Rectal smooth muscle tissue (tissue), 1 donor: ENCODE measurements at regions not wholly inside any gene's neighbourhood (a gene's known extent, or its start where the extent isn't known, plus 50 kb on each side); places are given as distances from the start of the nearest gene placed in this dataset.

Source experiments
- H3K27ac ChIP-seq: one replicate; pipeline ENCODE4 v1.7.0; 2013; ENCODE audit warnings: low read depth, low read length, inconsistent platforms
- H3K27me3 ChIP-seq: one replicate; pipeline ENCODE4 v1.7.0; 2013; ENCODE audit warnings: low read length; ENCODE audit not compliant: control insufficient read depth, insufficient read depth
- H3K36me3 ChIP-seq: one replicate; pipeline ENCODE4 v1.7.0; 2013; ENCODE audit warnings: low read length; ENCODE audit not compliant: control insufficient read depth, insufficient read depth
- H3K4me1 ChIP-seq: one replicate; pipeline ENCODE4 v1.7.0; 2013; ENCODE audit warnings: low read length; ENCODE audit not compliant: control insufficient read depth, insufficient read depth
- H3K4me3 ChIP-seq: one replicate; pipeline ENCODE4 v1.7.0; 2013; ENCODE audit warnings: low read length
- H3K9ac ChIP-seq: one replicate; pipeline ENCODE4 v1.7.0; 2013; ENCODE audit warnings: low read length

DNA sequence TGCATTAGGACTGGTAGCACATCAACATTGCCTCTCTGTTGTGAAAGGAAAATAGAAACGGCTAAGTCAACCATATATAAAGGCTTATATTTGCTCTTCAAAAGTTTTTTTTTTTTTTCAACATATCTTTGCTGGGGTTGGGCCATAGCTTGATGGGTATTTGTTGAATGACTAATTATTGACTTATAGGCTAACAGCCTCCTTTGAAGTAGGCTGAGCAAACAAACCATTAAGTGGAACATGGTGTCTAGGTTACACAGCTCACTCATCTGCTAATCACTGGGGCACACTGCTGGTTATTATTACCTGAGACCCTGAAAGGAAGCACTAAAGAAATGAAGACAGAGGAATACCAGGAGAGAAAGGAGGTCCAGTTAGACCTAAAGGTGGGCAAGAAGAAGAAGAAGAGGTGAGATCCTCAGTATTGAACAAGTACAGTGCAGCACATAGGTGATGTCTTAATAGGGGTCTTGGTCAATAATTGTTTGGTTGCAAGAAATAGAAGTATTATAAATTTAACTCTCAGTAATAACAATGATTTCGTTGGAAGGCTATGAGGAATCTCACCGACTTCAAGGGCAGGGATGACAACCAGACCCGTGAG, 139.4 kb downstream of the RPLP1 start:
- H3K4me3 ChIP-seq = no peak overlapping the region
- H3K4me1 ChIP-seq = peaks cover 9% of the 10 kb centered on the region
- H3K27ac ChIP-seq = no peak overlapping the region
- no peak overlapping the region for H3K9ac ChIP-seq
- no peaks in the 10 kb centered on the region for H3K36me3 ChIP-seq
- H3K27me3 ChIP-seq = no peaks in the 10 kb centered on the region

DNA sequence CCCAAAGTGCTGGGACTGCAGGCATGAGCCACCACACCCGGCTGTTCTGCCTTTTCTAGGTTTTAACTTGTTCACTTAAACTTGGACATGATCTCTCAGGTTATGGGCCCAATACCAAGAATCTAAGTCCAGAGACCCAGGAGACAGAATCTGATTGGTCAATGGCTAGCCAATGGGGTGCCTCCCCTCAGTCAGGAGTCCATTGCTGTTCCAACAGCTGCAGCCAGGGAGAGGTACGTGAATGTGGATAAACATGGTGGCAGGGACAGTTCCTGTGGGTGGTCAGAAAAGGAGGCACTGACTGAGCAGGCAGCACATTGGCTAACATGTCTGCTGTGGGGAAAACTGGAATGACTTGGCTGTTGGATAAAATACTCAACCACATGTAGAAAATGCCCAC, 140.3 kb downstream of the RPLP1 start:
- Histone ChIP-seq H3K4me1 (peaks cover 9% of the 10 kb centered on the region), H3K9ac (no peak overlapping the region), H3K27ac (no peak overlapping the region), H3K4me3 (no peak overlapping the region), H3K27me3 (peaks cover 3% of the 10 kb centered on the region), H3K36me3 (no peaks in the 10 kb centered on the region)

DNA sequence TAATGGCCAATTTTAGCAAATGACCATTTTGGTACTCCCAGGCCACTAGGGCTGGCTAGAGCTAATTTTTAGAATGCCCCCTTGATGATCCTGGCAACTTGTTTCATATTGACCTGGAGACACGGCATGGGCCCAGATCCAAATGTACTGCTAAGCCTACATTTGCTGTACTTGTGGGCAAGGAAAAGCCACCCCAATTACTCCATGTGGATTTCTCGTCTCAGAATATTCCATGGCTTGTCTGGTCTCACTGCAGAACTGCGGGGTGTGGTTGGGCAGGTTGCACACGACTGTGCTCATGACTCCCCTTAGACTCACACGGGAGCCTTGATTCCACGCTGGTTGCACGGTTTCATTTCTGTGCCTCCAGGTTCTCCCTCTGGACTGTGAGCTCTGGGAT, 140.9 kb downstream of the RPLP1 start:
- Histone ChIP-seq H3K4me3 (no peak overlapping the region), H3K27me3 (peaks cover 3% of the 10 kb centered on the region), H3K36me3 (no peaks in the 10 kb centered on the region), H3K27ac (no peak overlapping the region), H3K4me1 (peaks cover 9% of the 10 kb centered on the region), H3K9ac (peak overlapping the region; percentile 3)

DNA sequence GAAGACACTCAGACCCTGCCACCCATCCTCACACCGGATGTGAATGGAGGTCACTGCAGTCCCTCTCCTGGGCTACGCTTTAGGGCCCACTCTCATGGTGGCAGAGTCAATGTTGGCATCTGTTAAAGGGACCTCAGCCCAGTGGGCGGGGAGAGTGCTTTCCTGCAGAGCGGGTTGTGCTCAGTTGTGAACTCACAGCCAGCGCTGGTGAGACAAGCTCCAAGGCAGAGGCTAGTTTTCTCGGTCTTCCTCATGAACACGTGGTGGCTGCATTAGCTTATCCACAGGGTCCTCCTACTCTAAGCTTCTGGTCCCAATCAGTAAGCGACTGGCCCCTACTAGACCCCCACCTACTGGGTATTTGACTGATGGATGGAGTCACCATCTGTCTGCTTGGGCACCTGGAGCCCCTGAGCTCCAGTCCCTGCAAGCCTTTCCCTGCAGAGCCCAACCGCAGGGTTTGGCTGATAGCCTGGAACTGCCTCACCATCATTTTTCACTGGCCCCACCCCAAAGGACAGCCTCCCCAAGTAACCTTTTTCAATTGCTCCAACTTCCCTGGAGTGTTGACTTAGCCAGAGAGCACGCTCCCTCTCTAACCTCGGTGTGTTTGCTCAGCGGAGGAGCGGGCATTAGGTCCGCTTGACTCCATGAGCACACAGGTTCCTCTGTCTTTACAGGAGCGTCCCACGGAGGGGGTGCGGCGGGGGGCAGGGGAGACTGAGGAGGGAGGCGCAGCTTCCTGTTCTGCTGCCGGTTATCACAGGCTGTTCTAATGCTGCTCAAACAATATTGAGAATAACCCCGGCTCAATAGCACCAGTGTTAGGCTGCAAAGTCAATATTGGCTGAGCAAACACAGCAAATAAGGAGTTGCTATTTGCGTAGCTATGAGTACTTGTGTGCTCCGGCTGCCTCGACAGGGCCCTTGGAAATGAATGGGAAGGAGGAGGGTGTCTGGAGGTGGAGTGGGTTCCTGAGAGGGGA, 141.7 kb downstream of the RPLP1 start:
- no peaks in the 10 kb centered on the region for H3K36me3 ChIP-seq
- peak overlapping the region; percentile 3 for H3K9ac ChIP-seq
- peaks cover 6% of the 10 kb centered on the region for H3K27me3 ChIP-seq
- peak overlapping the region; percentile 31 for H3K4me3 ChIP-seq
- no peak overlapping the region for H3K27ac ChIP-seq
- peaks cover 9% of the 10 kb centered on the region for H3K4me1 ChIP-seq

DNA sequence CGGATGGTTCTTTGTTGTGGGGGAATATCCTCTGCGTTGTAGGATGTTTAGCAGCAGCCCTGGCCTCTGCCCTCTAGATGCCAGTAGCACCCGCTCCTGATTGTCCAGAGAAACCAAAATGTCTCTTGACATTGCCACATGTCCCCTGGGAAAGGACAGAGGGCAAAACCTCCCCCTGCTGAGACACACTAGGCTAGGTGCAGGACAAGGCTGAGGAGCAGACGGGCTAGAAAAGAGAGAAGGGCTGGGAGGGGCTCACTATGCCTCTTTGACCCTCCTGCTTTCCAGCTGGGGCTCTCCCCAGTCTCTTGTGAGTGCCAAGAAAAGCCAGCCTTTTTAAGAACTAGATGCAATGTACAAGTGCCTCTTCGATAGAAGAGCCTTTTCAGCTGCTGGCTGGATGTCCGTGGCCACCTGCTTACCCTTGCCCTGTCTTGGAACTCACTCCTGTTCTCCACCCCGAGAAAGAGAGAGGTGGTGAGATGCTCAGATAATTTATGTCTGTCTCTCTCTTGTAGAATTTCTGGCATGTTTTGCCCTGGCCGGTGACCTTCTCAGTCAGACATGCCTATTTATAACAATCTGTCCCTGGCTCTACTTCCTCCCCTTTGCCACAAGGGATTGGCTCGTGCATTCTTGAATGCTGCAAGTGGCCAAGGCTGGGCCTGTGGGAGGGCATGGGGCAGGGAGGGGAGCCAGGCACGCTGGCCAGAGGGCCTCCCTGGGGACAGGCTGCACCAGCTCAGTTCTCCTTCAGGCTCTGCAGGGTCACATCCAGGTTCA, 142.6 kb downstream of the RPLP1 start:
- Histone ChIP-seq H3K4me1 (peaks cover 9% of the 10 kb centered on the region), H3K36me3 (no peaks in the 10 kb centered on the region), H3K27me3 (peaks cover 6% of the 10 kb centered on the region), H3K27ac (no peak overlapping the region), H3K9ac (no peak overlapping the region), H3K4me3 (no peak overlapping the region)

DNA sequence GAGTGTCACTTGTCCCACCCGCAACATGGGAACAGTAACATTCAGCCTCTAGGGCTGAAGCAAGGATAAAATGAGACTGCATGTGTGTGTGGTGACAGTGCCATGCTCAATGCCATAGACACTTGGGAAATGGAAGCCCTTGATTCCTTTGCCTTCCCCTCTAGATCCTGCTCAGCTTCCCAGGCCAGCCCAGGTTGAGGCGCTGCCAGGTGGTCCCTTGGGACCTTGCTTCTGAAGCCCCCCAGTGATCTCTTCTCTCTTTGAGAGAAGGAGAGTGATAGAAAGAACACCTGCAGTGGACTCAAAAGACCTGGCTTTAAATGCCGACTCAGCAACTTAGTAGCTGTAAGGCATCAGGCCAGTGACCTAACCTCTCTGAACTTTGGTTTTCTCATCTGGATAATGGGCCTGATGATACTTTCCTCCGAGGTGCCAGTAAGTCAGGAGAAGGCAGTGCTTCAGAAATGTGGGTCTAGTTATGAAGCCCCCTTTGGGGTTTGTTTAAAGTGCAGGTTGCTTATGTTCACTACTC, 144.5 kb downstream of the RPLP1 start:
- Histone ChIP-seq H3K27me3 (peaks cover 6% of the 10 kb centered on the region), H3K27ac (no peak overlapping the region), H3K9ac (no peak overlapping the region), H3K4me1 (peaks cover 9% of the 10 kb centered on the region), H3K4me3 (no peak overlapping the region), H3K36me3 (no peaks in the 10 kb centered on the region)

DNA sequence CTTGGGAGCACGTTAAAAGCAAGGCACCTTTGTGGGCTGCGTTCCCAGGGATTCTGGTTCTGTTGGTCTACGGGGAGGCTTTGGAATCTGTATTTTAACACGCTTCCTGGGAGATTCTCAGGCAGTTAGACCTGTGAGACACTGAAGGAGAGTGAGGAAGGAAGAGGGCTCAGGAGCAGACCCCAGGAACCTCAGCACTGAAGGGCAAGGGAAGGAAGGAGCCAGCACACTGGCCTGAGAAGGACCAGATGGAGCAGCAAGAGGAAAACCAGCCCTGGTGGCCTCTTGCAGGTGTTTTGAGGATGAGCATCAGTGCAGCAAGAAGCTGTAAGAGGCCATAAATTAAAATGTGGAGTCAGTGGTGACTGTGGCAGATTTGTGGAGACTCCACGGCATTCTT, 146.7 kb downstream of the RPLP1 start:
- H3K4me1 ChIP-seq = peaks cover 4% of the 10 kb centered on the region
- H3K9ac ChIP-seq = no peak overlapping the region
- H3K27me3 ChIP-seq = peaks cover 6% of the 10 kb centered on the region
- H3K4me3 ChIP-seq = no peak overlapping the region
- H3K27ac ChIP-seq = no peak overlapping the region
- H3K36me3 ChIP-seq = no peaks in the 10 kb centered on the region

DNA sequence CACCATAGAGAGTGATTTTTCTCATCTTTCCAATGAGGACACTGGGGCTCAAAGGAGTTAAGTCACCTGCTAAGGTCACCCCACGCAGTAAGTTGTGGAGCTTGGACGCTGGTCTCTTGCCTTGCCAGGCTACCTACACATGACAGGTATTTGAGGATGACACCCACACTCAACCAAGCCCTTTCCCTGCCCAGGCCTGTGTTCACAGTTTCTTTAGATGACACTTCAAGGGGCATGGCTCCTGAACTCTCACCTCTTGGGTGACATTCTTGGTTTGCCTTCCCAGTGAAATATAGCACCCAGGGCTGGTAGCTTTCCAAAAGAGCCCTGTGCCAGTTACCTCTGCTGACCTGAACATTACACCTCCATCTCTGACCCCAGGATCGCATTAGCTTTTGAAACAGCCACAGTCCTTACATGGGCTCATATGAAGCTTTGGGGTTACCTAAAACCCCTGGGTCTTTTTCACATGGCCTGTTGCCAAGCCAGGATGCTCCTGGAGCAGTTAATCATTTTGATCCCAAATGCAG, 148.0 kb downstream of the RPLP1 start:
- Histone ChIP-seq H3K9ac (no peak overlapping the region), H3K36me3 (no peaks in the 10 kb centered on the region), H3K4me1 (no peaks in the 10 kb centered on the region), H3K4me3 (no peak overlapping the region), H3K27ac (no peak overlapping the region), H3K27me3 (peaks cover 6% of the 10 kb centered on the region)

DNA sequence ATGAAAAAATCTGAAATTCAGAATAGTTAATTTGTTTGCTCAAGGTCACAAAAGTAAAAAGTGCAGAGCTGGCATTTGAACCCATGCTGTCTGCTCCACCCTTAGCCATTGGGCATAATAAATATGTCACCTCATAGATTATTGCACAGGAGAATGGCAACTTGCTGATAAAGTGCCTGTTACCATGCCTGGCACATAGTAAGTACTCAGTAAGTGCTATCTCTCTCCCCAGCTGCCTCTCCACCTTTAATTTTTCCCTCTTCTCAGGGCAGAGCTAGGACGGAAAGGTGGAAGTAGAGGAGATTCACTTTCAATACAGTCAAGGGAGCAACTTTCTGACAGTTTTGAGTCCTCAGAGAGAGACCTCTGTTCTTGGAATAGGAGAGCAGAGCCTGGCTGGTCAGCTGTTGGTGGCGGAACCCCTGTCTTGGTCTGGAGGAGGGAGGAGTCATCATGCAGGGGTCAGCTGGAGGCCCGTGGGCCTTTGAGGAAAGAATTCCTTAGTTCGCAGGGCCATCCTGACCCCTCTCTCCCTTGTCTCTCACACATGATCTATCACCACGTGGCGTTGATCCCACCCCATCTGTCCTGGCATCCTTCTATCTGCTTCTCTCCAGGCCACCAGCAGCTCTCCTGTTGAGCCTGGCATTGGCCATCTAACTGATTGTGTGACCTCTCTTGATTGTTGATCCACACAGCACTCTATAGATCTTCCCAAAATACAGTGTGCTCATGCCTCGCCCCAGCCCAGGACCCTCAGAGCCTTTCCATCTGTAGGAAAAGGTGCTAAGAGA, 149.3 kb downstream of the RPLP1 start:
- H3K27me3 ChIP-seq = peaks cover 6% of the 10 kb centered on the region
- no peaks in the 10 kb centered on the region for H3K36me3 ChIP-seq
- no peaks in the 10 kb centered on the region for H3K4me1 ChIP-seq
- no peak overlapping the region for H3K27ac ChIP-seq
- H3K4me3 ChIP-seq = no peak overlapping the region
- no peak overlapping the region for H3K9ac ChIP-seq

DNA sequence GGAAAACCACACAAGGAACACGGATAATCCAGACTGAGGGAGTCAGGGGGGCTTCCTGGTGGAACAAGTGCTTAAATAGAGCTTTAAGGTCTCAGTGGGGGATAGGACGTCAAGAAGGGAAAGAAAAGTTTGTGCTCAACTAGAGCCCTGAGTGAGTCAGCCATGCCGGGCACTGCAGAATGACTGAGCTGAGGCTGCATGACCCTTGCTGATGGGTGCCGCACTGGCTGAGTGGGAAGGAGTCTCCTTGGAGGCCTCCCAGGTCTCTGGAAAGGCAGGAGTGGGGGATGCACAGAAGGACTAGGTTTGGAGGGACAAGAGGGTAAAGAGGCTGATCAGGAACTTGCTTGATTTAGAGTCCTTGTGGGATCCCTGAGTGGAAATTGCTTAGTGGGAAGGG, 150.3 kb downstream of the RPLP1 start:
- Histone ChIP-seq H3K27ac (no peak overlapping the region), H3K9ac (no peak overlapping the region), H3K4me3 (no peak overlapping the region), H3K27me3 (peaks cover 3% of the 10 kb centered on the region), H3K36me3 (no peaks in the 10 kb centered on the region), H3K4me1 (no peaks in the 10 kb centered on the region)

DNA sequence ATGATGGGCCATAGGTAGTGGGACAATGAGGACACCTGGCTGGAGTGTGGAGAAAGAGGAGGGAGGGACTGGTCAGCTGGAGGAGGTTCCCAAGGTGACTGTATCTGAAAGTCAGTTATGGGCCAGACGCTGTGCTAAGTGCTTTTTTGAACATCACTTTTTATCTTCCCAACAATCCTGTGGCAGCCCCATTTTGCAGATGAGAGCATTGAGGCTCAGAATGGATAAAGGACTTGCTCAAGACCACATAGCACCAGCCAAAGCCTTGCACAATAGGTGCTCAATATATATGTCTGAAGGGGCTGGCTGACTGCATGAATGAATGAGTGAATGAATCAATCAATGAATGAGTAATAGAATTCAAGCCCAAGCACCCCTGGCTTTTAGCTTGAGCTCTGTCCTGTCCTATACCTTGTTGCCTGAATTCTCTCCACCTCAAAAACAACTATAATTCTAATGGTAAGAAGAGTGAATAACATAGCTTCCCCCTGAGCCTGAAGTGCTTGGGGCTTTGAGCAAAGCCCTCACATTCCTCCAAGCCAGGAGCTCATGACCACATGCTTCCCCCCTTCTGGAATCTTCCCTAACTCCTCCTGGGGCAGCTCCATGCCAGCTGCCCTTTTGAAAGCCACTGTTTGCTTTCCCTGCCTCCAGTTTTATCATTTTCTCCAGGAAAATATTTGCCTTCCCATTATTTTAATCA, 150.9 kb downstream of the RPLP1 start:
- no peaks in the 10 kb centered on the region for H3K4me1 ChIP-seq
- H3K27ac ChIP-seq = no peak overlapping the region
- H3K36me3 ChIP-seq = no peaks in the 10 kb centered on the region
- no peak overlapping the region for H3K9ac ChIP-seq
- no peak overlapping the region for H3K4me3 ChIP-seq
- H3K27me3 ChIP-seq = peaks cover 3% of the 10 kb centered on the region
